Lower leg skin (tissue), 3 donors: ENCODE measurements at regions not wholly inside any gene's neighbourhood (a gene's known extent, or its start where the extent isn't known, plus 50 kb on each side); places are given as distances from the start of the nearest gene placed in this dataset.

Experiments used
- CTCF ChIP-seq, 3 donors: fragments of 450-650 bp; IDR thresholded peaks; one replicate each; pipeline ENCODE4 v1.5.1; 2016; ENCODE audit warnings: antibody characterized with exemption in 3 of 3, mild to moderate bottlenecking in 3 of 3, moderate library complexity in 2 of 3
- POLR2A ChIP-seq, 2 donors: fragments of 450-650 bp; IDR thresholded peaks; one replicate each; pipeline ENCODE4 v1.6.1; 2016 to 2017; ENCODE audit warnings: antibody characterized with exemption in 2 of 2, mild to moderate bottlenecking in 1 of 2, moderate library complexity in 1 of 2

DNA sequence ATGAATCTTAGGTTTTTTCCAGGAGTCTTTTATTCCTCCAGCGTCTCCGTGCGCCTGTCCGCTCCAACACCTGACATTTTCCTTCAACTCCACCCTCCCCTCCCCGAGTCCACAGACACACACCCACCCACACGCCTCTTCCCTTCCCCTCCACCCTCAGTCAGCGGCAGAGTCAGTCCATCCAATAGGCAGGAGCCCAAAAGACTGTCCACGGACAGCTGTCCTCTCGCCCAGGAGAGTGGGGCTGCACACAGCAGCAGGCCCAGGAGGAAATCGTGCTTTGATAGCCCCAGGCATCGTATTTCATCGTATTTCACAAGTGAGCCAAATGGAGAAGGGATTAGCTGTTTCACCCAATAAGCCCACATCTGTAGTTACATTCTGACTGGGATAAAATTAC is 285.1 kb downstream of the ZEB1 start:
- TF ChIP-seq POLR2A (IDR thresholded peaks at IDR 0.05): no peak
- no peak for TF ChIP-seq CTCF (IDR thresholded peaks at IDR 0.05)
